ENCODE measurements at regions not wholly inside any gene's neighbourhood (a gene's known extent, or its start where the extent isn't known, plus 50 kb on each side); places are given as distances from the start of the nearest gene placed in this dataset.
"Not testable (repeated sequence)": the region's sequence is repeated elsewhere in the genome, so short reads cannot be mapped to it uniquely, and the experiment has no call there.

DNA sequence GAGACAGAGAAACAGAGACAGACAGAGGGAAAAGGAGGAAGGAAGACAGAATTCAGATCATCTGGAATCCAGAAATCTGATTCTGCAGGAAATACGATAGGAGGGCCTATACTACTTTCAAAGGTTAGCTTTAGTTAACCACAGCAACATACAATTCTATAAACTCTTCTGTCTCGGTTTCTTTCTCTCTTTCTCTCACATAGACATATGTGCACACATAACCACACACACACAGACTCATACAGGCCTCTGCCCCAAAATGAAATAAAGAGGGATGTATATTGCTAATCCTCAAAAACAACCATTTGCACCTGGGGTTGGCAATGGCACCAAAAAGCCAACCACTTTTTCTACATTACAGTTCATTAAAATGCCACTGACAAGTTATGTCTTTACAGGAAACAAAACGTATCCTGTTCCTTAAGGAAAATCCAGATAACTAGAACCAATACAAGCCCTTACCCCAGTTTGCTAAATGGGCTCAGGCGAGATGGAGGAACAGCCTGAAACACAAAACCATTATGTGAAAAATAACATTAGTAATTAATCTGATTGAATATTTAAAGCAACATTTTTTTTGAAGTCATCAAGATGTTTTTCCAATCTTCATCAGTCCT is 372.3 kb upstream of the CCNH start:
- no peak for DNase-seq (ENCODE audit: low spot score)

DNA sequence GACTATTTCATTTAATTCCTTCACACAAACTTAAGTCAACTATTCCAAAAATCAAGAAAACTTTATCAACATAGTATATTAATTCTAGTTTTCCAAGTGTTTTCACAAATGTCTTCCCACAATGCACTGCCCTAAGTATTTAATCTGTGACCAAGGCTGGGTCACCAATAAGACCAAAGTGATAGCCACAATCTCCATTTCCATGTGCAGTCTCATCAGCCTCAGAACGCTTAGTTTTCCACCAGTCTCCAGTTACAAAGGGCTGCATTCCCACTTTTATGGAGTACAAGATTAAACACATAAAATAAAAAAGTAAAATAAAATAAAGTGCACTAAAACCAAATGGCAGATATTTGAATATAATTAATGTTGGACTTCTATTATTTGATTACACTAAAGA is 371.6 kb upstream of the CCNH start:
- no peak for DNase-seq (ENCODE audit: low spot score)

DNA sequence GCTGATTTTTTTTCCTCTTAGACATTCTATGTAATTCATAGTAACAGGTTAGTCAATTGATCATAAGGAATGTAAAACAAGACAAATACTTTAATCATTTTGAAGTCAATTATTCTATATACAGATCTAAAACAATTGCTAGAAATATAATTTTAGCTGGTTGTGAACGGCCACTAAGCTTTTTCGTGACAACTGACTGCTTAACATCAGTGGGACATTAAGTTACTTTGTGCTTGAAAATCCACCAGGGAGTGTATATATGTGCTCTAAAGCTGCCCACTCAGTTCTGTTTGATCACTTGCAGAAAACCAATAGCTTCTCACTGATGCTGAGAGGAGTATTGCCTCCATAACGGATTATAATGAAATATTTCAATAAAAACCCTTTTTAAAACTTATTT is 370.2 kb upstream of the CCNH start:
- DNase-seq (ENCODE audit: low spot score): no peak

DNA sequence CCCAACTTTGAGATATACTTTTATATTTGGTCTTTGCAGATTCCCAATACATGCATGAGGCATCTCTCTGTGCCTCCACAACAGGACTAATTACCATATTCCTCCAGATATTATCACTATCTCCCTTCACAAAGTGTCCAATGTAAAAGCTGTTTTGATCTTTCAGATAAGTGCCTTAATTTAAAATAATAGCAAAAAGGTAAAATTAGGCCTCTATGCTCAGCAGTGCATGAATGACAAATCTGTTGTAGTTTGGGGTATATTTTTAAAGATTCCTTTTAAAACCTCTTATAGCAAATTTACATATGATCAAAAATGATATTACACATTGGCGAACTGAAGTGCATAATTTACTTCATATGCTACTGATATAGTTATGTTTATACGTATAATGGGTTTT is 369.2 kb upstream of the CCNH start:
- no peak for DNase-seq (ENCODE audit: low spot score)

DNA sequence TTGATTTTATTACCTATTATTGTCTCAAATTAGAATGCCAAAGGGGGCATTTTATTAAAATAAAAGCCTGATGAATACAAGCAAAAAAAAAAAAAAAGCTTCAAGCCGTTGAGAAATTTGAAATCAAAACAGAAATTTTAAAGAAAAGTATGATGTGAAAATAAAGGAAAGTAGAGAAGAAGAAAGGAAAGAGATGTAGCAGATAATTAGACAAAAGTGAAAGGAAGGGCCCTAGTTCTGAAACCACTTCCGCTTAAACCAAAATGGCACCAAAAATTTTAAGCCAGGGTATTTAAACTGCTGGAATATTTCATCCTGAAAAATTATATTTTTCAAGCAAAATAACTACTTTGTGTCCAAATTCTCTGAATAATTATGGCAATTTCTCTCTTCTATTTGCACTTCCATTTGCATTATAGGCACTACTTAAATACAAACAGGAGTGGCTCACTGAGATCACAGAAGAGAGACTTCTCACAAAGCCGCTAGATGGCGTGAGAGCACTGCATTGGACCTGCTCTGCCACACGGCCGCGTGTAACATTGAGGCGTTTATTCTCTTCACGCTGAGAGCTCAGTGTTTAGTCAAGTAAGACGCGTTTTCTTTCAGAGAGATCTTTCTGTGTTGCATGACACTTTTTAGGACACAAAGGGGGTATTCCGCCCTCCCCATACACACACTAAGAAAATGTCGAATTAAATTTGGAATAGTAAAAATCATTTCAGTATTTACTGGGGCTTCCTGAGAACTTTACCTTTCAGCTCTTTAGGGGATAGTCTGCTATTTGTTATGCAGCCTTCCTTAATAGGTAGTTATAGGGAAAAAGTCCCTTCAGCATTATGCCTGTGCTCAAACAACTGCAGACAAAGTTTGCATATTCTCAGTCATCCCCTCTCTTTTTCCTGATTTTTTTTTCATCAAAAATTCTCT is 368.4 kb upstream of the CCNH start:
- peak; percentile 9 for DNase-seq (ENCODE audit: low spot score)

DNA sequence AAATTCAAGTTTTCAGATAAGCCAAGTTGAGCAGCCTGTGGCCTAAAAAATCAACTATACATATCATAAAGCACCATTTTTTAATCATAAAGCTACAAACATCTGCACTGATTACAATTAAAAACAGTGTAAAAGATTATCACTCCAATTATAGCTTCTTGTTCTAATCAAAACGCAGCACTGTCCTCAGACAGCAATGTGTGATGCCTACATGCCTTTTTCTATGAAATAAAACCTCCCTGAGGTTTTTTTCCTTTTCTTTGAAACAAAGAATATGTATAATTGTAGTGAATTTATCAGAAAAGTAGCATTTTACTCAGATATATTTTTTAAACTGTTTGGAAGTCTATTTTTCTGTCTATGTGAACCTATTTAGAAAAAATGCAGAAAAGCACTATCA is 366.1 kb upstream of the CCNH start:
- no peak for DNase-seq (ENCODE audit: low spot score)

DNA sequence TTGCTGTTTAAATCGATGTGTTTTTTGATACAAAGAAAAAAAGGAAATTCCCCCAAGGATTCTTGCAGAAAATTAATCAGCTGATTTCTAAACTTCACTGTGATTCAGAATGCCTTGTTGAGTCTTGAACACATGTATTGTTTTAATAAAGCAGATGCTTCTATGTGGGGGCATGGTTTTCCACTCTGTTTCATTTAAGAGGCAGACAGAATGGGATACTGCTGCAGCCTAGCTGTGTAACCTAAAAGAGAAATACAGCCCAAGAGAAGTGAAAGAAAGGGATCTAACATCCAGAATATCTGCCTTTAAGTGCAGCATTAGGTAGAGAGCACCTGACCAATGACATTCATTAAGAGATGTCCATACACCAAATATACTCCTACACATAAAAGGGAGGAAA is 365.1 kb upstream of the CCNH start:
- DNase-seq (ENCODE audit: low spot score): no peak

DNA sequence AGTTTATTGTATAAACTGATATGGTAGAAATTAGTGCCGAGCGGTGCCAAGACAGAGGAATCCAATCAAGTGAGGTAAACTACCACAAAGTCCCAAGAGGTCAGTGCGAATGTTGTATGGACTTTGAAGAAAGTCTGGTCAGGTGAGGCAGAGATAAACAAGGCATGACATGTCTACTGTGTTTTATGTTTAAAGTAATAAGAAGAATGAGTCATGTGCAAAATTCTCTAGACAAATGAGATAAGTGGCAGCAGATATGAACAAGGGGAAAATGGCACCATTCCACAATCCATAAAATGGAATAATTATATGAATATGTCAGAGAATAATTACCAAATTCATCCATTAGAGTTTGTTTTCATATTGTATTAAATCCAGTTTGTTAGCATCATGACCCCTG is 364.1 kb upstream of the CCNH start:
- DNase-seq (ENCODE audit: low spot score): no peak

DNA sequence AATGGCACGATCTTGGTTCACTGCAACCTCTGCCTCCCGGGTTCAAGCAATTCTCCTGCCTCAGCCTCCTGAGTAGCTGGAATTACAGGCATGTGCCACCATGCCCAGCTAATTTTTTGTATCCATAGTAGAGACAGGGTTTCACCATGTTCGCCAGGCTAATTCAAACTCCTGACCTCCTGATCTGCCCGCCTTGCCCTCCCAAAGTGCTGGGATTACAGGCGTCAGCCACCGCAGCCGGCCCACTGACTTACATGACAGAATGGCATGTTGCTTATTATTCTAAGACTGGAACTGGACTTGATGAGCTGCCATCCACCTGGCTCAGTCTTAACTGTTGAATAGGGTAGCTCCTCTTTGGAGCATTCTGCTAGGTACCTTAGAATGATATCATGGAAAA is 363.6 kb upstream of the CCNH start:
- DNase-seq (ENCODE audit: low spot score): not testable (repeated sequence)

DNA sequence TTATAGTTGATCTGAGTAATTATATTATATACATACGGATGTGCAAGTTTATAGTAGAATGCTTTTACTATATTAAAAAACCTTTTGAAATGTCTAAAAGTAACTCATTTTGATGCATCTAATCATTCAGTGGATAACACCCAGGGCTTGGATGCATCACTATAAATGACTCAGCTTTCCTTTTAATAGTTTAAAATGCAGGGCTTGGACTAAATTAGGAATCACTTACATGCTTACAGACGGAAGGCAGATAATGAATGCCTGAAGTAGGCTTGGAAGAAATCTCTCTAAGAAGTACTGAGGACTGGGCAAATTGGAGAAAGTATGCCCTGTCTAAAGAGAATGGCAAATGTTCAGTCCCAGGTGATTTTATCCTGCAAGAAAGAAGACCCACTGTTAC is 362.5 kb upstream of the CCNH start:
- DNase-seq (ENCODE audit: low spot score): no peak

DNA sequence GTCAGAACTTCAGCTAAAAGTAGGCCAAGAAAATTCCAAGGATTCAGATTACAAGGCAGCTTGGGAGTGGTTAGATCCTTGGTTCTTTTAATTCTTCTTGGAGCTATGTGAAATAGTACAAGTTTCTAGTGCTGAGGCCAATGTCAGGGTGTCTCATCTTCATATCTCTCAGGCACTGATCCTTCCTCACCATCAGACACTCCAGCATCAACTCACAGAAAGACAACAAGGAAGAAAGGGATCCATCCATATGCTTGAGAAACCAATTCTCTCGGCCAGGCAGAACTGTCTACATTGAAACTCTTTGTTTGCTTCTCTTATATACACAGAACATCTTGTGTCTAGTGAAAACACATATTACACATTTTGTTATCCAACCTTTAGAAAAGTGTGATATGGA is 362.1 kb upstream of the CCNH start:
- DNase-seq (ENCODE audit: low spot score): no peak

DNA sequence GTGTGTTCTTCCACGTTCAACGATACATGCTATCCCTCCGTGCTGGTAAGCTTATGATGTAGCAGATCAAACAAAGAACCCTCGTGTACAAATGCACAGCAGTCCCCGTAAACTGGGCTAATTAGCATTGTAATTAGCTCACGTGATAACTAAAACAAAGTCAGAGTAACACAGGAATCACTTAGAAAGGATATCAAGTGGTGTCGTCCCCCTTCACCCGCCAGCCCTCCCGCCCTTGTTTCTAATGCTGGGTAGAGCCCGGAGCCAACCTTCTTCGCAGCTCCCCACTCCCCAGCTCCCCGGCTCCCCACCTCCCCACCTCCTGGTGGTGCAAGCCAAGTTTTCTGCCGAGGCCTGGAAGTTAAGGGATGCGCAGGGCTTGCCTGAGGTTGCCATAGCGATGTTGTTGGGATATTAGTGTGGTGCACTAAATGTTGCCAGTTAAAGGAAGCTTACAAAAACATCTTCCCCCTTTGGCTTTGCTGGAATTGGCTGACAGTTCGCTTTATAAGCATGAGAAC is 357.9 kb upstream of the CCNH start:
- DNase-seq (ENCODE audit: low spot score): no peak

DNA sequence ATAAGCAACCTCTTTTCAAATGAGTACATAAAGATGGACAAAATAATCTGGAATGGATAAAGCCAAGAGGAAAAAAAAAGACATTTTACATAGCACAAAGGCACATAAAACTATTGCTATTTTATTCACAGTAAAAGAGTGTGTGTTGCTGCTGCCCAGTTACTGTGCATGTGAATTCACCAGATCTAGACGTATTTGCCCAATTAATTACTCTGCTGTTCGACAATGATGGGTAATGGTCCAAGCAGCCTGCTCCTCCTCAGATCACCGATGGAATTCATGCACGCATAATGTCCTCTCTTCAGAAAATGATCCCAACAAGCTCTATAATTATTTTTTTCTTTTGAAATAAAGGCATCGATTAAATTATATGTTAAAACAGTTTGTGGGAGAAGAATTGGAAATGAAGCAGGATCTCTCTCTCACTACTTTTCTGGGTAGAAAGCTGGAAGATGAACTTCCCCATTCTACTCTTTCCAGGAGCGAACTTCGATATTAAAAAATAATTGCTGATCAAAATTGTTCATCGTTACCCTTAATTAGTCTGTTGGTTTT is 357.4 kb upstream of the CCNH start:
- no peak for DNase-seq (ENCODE audit: low spot score)

DNA sequence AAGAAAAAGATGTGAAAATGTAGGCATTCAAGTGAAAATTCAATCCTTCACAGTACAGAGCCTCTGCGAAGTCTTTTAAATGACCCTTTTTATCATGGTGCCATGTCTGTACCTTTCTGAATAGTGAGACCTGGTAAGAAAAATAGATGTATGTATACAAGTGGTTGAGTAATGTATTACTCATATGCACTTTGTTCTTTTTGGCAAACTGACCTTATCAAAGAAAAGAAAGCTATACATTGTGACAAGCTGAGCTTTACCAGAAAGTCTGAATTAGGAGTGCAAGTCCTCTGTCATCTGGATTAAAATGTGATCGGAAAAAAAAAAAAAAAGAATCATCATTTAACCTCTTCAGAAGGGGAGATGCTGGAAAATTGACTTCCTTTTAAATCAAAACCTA is 356.4 kb upstream of the CCNH start:
- DNase-seq (ENCODE audit: low spot score): no peak

DNA sequence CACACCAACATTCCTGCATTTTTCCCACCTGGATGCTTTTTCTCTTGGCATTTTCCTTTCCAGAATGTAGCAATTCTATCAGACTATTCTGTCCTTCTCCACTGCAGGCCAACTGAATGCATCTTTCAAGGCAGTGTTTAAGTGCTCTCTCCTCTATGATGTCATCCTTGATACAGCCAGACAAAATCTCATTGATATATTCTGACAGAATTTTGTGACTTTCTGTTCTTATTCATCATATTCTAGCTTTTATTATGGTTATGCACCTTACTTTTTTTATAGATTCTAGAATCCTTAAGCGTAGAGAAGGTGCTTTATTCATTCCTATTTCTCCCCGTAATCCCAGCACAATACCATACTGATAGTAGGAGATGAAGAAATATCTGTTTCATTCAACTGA is 355.5 kb upstream of the CCNH start:
- DNase-seq (ENCODE audit: low spot score): no peak

DNA sequence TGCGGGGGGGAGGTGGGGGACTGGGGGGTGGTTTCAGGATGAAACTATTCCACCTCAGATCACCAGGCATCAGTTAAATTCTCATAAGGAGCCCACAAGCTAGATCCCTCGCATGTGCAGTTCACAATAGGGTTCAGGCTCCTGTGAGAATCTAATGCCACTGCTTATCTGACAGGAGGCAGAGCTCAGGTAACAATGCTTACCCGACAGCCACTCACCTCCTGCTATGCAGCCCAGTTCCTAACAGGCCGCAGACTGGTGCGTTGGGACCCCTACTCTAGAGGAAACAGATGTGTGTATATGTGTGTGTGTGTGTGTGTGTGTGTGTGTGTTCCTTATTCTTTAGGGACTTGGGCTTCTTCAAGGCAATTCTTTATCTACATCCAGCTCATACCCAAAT is 352.3 kb upstream of the CCNH start:
- no peak for DNase-seq (ENCODE audit: low spot score)

DNA sequence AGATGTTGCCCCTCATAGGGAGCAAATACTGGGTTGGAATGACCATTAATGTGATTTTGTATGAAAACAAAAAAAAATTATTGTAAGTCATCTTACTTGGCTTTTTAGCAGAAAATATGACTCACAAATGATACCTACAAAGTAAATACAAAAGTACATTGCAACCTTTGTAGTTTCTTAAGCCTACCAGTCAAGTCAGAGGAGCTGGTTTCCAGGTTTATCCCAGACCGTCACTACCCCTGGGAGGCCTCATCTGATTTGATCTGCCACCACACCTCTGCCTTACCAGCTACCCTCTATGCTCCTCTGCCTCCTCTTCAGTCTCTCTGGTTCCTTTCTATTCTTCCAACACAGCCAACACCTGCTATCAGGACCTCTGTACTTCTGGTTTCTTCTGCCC is 349.9 kb upstream of the CCNH start:
- DNase-seq (ENCODE audit: low spot score): no peak

DNA sequence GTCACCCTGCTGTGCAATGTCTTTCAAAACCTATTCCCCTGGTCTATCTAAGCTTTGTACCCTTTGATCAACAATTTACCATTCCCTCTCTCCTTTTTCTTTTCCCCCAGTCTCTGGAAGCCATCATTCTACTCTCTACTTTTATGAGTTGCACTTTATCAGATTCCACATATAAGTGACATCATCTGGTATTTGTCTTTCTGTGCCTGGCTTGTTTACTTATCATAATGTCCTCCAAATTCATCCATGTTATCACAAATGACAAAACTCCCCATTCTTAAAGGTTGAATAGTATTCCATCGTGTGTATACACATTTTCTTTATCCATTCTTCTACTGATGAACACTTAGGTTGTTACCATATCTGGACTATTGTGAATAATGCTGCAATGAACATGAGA is 344.2 kb upstream of the CCNH start:
- DNase-seq (ENCODE audit: low spot score): no peak

DNA sequence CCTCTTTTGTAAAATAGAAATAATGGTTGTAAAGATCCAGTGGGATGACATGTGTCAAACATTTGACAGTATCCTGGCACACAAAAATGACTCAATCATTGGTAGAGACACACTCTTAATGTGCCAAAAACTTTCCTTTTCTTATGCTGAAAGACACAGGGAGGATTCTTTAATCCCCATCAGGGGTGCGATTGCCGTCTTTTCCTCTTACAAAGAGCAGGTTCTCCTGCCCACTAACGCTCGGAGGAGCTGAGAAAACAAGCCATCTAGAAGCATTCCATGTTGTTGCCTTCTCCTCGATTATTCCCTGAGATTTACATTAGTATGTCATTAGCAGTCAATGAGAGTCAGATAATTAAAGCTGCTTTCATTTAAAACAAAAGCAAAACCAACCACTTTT is 342.6 kb upstream of the CCNH start:
- DNase-seq (ENCODE audit: low spot score): no peak

DNA sequence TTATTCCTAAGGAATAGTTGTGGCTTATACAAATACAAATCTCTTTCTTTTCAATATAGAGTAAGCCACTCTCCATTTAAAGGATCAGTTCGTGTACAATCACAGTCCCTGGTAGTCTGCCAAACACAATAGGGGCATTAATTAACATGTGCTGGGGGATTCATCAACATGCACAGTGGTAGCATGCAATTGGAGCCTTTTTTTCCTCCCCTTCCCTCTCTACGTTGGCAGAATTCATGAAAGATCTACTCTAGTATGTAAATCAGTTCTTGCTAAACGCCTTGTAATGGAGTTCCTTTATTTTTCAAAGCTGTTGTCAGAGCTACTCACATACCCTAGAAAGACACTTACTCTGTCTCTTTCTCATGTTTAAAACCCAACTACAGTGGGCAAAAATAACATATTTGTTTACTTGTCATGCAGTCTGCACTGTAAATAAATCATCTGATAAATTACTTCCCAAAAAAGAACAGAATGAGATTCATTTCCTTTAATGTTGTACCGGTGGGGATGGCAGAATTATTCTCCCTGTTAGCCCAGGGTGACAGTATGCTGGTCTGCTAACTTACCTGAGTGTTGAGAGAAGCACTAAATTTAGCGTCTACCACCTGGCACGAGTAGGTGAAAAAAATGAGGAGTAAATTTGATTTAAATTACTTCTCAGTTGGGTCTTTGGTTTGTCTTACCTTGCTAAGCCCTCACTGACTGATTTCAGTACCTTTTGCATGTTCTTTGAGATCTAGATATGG is 341.5 kb upstream of the CCNH start:
- no peak for DNase-seq (ENCODE audit: low spot score)

DNA sequence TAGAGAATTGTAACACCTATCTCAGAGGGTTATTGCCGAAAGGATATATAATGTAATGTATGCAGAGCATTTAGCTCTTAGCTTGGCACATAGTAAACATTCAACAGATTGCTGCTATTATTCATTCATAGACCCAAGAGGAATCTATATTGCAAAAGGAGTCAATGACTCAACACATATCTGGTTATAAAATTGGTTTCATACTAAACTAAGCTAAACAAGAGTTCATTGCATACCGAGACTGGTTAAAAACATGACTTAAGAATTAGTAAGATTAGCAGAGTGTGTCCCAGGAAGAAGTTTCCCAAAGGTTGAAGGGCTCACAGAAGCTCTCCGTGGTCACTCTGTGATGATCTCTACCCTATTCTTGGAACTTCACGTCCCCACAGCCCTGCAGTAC is 339.6 kb upstream of the CCNH start:
- DNase-seq (ENCODE audit: low spot score): no peak

DNA sequence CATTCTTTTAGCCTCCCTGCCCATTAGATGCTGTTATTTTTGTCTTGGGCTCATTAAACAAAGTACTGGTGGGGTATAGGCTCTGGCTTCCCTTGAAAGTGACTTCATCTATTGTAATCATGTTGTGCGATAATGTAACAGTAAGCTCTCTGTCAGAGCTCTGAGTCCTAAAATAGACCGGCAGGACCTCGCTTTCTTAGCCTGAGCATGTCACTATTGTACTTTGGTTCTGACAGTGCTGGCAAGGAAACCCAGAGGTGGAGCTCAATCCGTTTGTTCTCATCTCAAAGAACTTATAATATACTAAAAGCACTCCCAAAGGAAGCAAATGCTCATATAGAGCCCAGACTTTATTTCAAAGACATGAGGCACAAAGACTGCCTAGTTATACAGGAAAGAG is 339.1 kb upstream of the CCNH start:
- no peak for DNase-seq (ENCODE audit: low spot score)
